ENCODE measurements at regions not wholly inside any gene's neighbourhood (a gene's known extent, or its start where the extent isn't known, plus 50 kb on each side); places are given as distances from the start of the nearest gene placed in this dataset.
"Not testable (repeated sequence)": the region's sequence is repeated elsewhere in the genome, so short reads cannot be mapped to it uniquely, and the experiment has no call there.

DNA sequence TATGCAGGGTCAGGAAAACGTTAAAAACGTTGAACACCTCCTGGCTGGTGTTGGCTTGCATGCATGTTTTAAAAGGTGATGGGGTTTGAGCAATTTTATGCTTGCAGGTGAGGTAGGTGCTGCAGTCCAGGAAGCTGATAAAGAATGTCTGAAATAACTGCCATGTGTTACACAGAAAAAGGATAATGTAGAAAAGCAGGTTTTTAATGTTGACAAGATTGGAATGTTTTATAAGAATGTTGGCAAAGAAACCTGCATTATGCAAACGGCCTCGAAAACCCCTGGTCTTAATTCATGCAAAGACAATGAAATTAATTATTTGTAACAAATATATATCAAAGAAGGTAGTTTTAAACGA is 723.7 kb upstream of the AGA start:
- no peak overlapping the region for H3K27ac ChIP-seq (ENCODE audit: low read length)
- no peaks in the 10 kb centered on the region for H3K9me3 ChIP-seq (ENCODE audit: control insufficient read depth, low read length)
- H3K4me1 ChIP-seq (ENCODE audit: control insufficient read depth, insufficient read depth, low read length) = no peaks in the 10 kb centered on the region
- H3K27me3 ChIP-seq (ENCODE audit: control insufficient read depth, insufficient read depth) = no peaks in the 10 kb centered on the region
- DNase-seq (no peak), ATAC-seq (no peak)
- intact Hi-C loops (cut with DNase I) = no loop called here
- no peak overlapping the region for H3K4me3 ChIP-seq (ENCODE audit: low read length)
- 72% methylated on average over 5 of the region's 5 CpGs for WGBS

DNA sequence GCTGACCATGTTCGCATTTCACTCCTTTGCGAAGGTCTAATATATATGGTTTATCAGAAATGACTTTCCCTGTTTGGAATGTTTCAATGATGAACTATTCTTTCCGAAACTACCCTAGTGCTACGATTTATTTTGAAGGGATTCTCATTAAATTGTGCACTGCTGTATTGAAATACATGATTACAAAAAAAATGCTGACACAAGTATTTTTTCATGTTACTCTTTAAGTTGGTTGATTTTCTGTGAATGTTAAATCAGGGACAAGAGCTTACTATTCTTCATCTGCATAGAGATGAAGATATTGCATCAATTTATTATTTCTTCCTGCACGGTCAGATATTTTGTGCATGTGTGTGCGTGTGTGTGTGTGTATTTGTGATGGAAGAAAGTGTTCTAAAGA is 731.5 kb upstream of the AGA start:
- ATAC-seq (no peak), DNase-seq (no peak)
- intact Hi-C loops (cut with DNase I) = no loop called here
- Histone ChIP-seq H3K4me1 (ENCODE audit: control insufficient read depth, insufficient read depth, low read length) (no peaks in the 10 kb centered on the region), H3K4me3 (ENCODE audit: low read length) (no peak overlapping the region), H3K27ac (ENCODE audit: low read length) (no peak overlapping the region), H3K9me3 (ENCODE audit: control insufficient read depth, low read length) (no peaks in the 10 kb centered on the region), H3K27me3 (ENCODE audit: control insufficient read depth, insufficient read depth) (no peaks in the 10 kb centered on the region)
- WGBS = 49% methylated on average over 6 of the region's 6 CpGs

- no peaks in the 10 kb centered on the region for H3K9me3 ChIP-seq (ENCODE audit: control insufficient read depth, low read length)
- no peaks in the 10 kb centered on the region for H3K4me1 ChIP-seq (ENCODE audit: control insufficient read depth, insufficient read depth, low read length)
- DNase-seq = no peak
- H3K4me3 ChIP-seq (ENCODE audit: low read length) = no peak overlapping the region
- H3K27me3 ChIP-seq (ENCODE audit: control insufficient read depth, insufficient read depth) = no peaks in the 10 kb centered on the region
- no peak overlapping the region for H3K27ac ChIP-seq (ENCODE audit: low read length)
- WGBS = 42% methylated on average over 2 of the region's 2 CpGs
- ATAC-seq = no peak
- intact Hi-C loops (cut with DNase I) = no loop called here
Measured at GRCh38 chr4:178174756-178175155, 732.5 kb upstream of the AGA start.

DNA sequence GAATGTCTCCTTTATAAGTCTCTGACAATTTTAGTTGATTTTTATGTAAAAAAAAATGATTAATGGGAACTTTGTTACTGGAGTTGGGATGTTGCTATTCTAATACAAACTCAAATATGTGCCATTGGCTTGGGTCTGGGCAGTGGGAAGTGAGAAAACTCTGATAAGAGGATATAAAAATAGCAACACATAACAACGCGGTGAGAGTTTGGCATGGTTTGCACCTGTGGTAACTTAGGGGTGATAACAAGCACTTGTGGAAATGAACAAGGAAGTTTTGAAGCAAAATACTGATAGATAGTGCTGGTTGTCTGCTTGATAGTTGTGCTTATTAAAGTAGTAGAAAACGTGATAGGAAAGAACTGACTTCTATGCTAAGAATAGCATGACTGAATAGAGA is 743.3 kb upstream of the AGA start:
- DNase-seq (peak in 2 of 3 donors; percentile 42 to 46), ATAC-seq (peak; percentile 86 to 90)
- Histone ChIP-seq H3K4me3 (ENCODE audit: low read length) (no peak overlapping the region), H3K27ac (ENCODE audit: low read length) (no peak overlapping the region), H3K9me3 (ENCODE audit: control insufficient read depth, low read length) (no peaks in the 10 kb centered on the region), H3K4me1 (ENCODE audit: control insufficient read depth, insufficient read depth, low read length) (no peaks in the 10 kb centered on the region), H3K27me3 (ENCODE audit: control insufficient read depth, insufficient read depth) (no peaks in the 10 kb centered on the region)
- intact Hi-C loops (cut with DNase I) = no loop called here
- 10% methylated on average over 3 of the region's 3 CpGs for whole genome bisulfite sequencing

DNA sequence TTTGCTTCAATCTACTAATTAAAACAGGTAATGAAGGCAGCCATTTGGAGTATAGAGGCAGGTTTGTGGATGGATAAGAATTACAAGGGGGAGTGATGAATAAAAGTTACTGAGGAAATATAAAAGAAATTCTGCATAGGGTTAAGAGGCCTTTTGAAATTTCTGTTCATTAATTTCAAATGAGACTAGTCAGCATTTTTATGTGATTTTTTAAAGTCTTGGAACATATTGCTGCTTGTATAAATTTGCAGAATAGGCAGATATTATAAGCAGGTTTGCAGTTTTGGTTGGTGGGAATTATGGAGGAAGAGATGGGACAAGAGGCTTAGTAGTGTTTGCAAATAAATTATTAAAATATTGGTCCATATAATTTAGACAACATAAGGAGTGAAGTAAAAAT is 750.4 kb upstream of the AGA start:
- intact Hi-C loops (cut with DNase I) = no loop called here

DNA sequence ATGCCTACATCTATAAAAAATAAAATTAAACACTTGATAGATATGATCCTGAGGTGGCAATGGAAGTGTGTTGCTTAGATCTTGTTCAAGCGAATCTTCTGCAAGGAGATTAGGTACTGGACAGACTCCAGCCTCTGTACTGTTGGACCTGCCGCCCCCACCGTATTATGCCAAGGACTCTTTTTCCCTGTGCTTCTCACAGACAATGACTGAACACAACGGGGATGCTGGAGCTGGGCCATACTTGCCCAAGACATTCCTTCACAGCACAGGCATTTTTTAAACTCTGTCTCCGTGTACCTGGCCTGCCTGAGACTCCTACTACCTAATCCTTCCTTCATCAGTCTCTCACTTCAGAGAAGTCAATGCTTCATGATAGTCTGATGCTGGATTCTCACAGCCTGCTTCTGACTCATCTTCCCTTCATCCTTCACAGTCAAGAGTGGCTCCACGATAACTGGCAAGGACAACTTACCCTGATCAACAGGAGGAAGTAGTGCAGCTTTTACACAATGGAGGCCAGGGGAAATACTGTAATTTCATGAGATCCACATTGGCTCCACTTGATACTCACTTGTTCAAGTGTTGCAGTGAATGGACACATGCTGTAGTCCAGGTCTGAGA is 754.6 kb upstream of the AGA start:
- ATAC-seq = no peak
- intact Hi-C loops (cut with DNase I) = no loop called here
- no peaks in the 10 kb centered on the region for H3K4me1 ChIP-seq (ENCODE audit: control insufficient read depth, insufficient read depth, low read length)
- 73% methylated on average over 6 of the region's 6 CpGs for WGBS
- H3K4me3 ChIP-seq (ENCODE audit: low read length) = no peak overlapping the region
- H3K9me3 ChIP-seq (ENCODE audit: control insufficient read depth, low read length) = no peaks in the 10 kb centered on the region
- H3K27me3 ChIP-seq (ENCODE audit: control insufficient read depth, insufficient read depth) = no peaks in the 10 kb centered on the region
- no peak overlapping the region for H3K27ac ChIP-seq (ENCODE audit: low read length)
- DNase-seq = no peak

More for the DNA sequence above, 750.4 kb upstream of the AGA start:
- H3K4me1 ChIP-seq (ENCODE audit: control insufficient read depth, insufficient read depth, low read length) = no peaks in the 10 kb centered on the region
- no peak for DNase-seq
- no peak overlapping the region for H3K27ac ChIP-seq (ENCODE audit: low read length)
- no peak overlapping the region for H3K4me3 ChIP-seq (ENCODE audit: low read length)
- no peaks in the 10 kb centered on the region for H3K9me3 ChIP-seq (ENCODE audit: control insufficient read depth, low read length)
- no peak for ATAC-seq
- H3K27me3 ChIP-seq (ENCODE audit: control insufficient read depth, insufficient read depth) = no peaks in the 10 kb centered on the region

- ATAC-seq (no peak), DNase-seq (no peak)
- intact Hi-C loops (cut with DNase I) = no loop called here
- Histone ChIP-seq H3K4me3 (ENCODE audit: low read length) (no peak overlapping the region), H3K27ac (ENCODE audit: low read length) (no peak overlapping the region), H3K9me3 (ENCODE audit: control insufficient read depth, low read length) (no peaks in the 10 kb centered on the region), H3K27me3 (ENCODE audit: control insufficient read depth, insufficient read depth) (no peaks in the 10 kb centered on the region), H3K4me1 (ENCODE audit: control insufficient read depth, insufficient read depth, low read length) (no peaks in the 10 kb centered on the region)
Measured at GRCh38 chr4:178198691-178199090, 756.5 kb upstream of the AGA start.

DNA sequence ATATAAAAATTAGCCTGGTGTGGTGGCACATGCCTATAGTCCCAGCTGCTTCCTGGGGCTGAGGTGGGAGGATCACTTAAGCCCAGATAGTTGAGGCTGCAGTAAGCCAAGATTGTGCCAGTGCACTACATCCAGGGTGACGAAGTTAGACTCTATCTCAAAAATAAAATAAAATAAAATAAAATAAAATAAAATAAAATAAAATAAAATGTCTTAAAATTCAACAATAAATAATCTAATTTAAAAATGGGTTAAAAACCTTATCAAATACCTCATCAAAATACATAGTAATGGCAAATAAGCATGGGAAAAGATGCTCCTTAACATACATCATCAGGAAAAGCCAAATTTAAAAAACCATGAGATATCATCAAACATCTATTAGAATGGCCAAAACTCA is 760.2 kb upstream of the AGA start:
- 64% methylated on average over 1 of the region's 1 CpG for WGBS
- no peak overlapping the region for H3K4me3 ChIP-seq (ENCODE audit: low read length)
- no peak for ATAC-seq

GRCh38 chr4:178205826-178206225 is 763.6 kb upstream of the AGA start:
- no peak for DNase-seq
- ATAC-seq = no peak
- Histone ChIP-seq H3K9me3 (ENCODE audit: control insufficient read depth, low read length) (no peaks in the 10 kb centered on the region), H3K27ac (ENCODE audit: low read length) (no peak overlapping the region), H3K4me1 (ENCODE audit: control insufficient read depth, insufficient read depth, low read length) (no peaks in the 10 kb centered on the region), H3K27me3 (ENCODE audit: control insufficient read depth, insufficient read depth) (no peaks in the 10 kb centered on the region), H3K4me3 (ENCODE audit: low read length) (no peak overlapping the region)
- intact Hi-C loops (cut with DNase I) = no loop called here
- 90% methylated on average over 1 of the region's 1 CpG for WGBS

More for the DNA sequence above, 760.2 kb upstream of the AGA start:
- intact Hi-C loops (cut with DNase I) = no loop called here
- H3K4me1 ChIP-seq (ENCODE audit: control insufficient read depth, insufficient read depth, low read length) = no peaks in the 10 kb centered on the region
- H3K27me3 ChIP-seq (ENCODE audit: control insufficient read depth, insufficient read depth) = no peaks in the 10 kb centered on the region
- H3K27ac ChIP-seq (ENCODE audit: low read length) = no peak overlapping the region
- no peak for DNase-seq
- H3K9me3 ChIP-seq (ENCODE audit: control insufficient read depth, low read length) = no peaks in the 10 kb centered on the region

DNA sequence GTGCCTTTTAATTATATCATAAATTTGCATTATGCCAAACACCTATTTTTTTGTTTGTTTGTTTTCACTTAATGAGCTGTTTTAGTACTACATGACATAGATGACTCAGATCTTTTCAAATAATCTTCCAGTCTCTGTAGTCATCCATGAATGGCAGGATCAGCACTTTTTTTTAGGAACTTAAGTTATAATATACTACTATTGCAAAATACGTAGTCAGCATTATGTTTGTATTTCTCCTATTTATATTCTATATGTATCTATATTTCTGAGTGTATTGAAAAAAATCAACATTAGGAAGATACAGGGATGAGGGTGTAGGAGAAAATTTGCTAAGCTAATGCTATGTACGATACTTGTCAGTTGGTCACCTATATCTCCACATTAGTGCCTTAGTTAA is 773.1 kb upstream of the AGA start:
- 90% methylated on average over 2 of the region's 2 CpGs for WGBS
- intact Hi-C loops (cut with DNase I) = no loop called here

GRCh38 chr4:178215763-178216162 is 773.5 kb upstream of the AGA start:
- 43% methylated on average over 1 of the region's 1 CpG for WGBS
- H3K4me3 ChIP-seq (ENCODE audit: low read length) = no peak overlapping the region
- no peak for ATAC-seq
- intact Hi-C loops (cut with DNase I) = no loop called here
- no peak for DNase-seq
- H3K27ac ChIP-seq (ENCODE audit: low read length) = no peak overlapping the region
- H3K4me1 ChIP-seq (ENCODE audit: control insufficient read depth, insufficient read depth, low read length) = no peaks in the 10 kb centered on the region
- no peaks in the 10 kb centered on the region for H3K9me3 ChIP-seq (ENCODE audit: control insufficient read depth, low read length)
- no peaks in the 10 kb centered on the region for H3K27me3 ChIP-seq (ENCODE audit: control insufficient read depth, insufficient read depth)

More for the DNA sequence above, 773.1 kb upstream of the AGA start:
- Histone ChIP-seq H3K4me1 (ENCODE audit: control insufficient read depth, insufficient read depth, low read length) (no peaks in the 10 kb centered on the region), H3K9me3 (ENCODE audit: control insufficient read depth, low read length) (no peaks in the 10 kb centered on the region), H3K27ac (ENCODE audit: low read length) (no peak overlapping the region), H3K4me3 (ENCODE audit: low read length) (no peak overlapping the region), H3K27me3 (ENCODE audit: control insufficient read depth, insufficient read depth) (no peaks in the 10 kb centered on the region)
- DNase-seq (no peak), ATAC-seq (no peak)

- 69% methylated on average over 5 of the region's 6 CpGs for WGBS
- H3K4me3 ChIP-seq (ENCODE audit: low read length); ATAC-seq; intact Hi-C loops (cut with DNase I); H3K4me1 ChIP-seq (ENCODE audit: control insufficient read depth, insufficient read depth, low read length); H3K9me3 ChIP-seq (ENCODE audit: control insufficient read depth, low read length); H3K27me3 ChIP-seq (ENCODE audit: control insufficient read depth, insufficient read depth); DNase-seq; H3K27ac ChIP-seq (ENCODE audit: low read length): not testable (repeated sequence)
Measured at GRCh38 chr4:178226421-178226820, 784.2 kb upstream of the AGA start.
